SK-N-SH treated with all-trans-retinoic acid at 6 μM for 48 hours (cell line): ENCODE measurements at regions not wholly inside any gene's neighbourhood (a gene's known extent, or its start where the extent isn't known, plus 50 kb on each side); places are given as distances from the start of the nearest gene placed in this dataset.

Experiments used
- ATAC-seq: fragments of 200-7000 bp; cut with Tn5 transposase; 3 replicates; pipeline ENCODE4 v1.9.1; 2020; ENCODE audit warnings: mild to moderate bottlenecking, moderate library complexity
- BACH2 ChIP-seq: fragments of 250-450 bp; sonication (Bioruptor Pico); IDR thresholded peaks from 2 replicates; pipeline ENCODE4 v1.9.0; 2021; ENCODE audit warnings: mild to moderate bottlenecking, borderline replicate concordance
- CSDC2 ChIP-seq: fragments of 250-450 bp; sonication (Bioruptor Pico); IDR thresholded peaks from 2 replicates; pipeline ENCODE4 v1.5.0; 2020; ENCODE audit warnings: mild to moderate bottlenecking, moderate library complexity
- ESRRG ChIP-seq: fragments of 250-450 bp; sonication (Bioruptor Pico); IDR thresholded peaks from 2 replicates; pipeline ENCODE4 v1.6.1; 2021; ENCODE audit warnings: mild to moderate bottlenecking
- GLIS3 ChIP-seq: fragments of 250-450 bp; sonication (Bioruptor Pico); IDR thresholded peaks from 2 replicates; pipeline ENCODE4 v1.5.0; 2020; ENCODE audit warnings: mild to moderate bottlenecking, moderate library complexity
- ISL1 ChIP-seq: fragments of 250-450 bp; sonication (Bioruptor Pico); IDR thresholded peaks from 2 replicates; pipeline ENCODE4 v2.1.2; 2022; ENCODE audit warnings: mild to moderate bottlenecking, moderate library complexity
- OSR1 ChIP-seq: fragments of 250-450 bp; sonication (Bioruptor Pico); IDR thresholded peaks from 2 replicates; pipeline ENCODE4 v1.8.0; 2022; ENCODE audit warnings: moderate library complexity, mild to moderate bottlenecking, inconsistent platforms
- PPARA ChIP-seq: fragments of 250-450 bp; sonication (Bioruptor Pico); IDR thresholded peaks from 2 replicates; pipeline ENCODE4 v1.5.0; 2020; ENCODE audit warnings: mild to moderate bottlenecking, borderline replicate concordance
- RARB ChIP-seq: fragments of 250-450 bp; sonication (Bioruptor Pico); IDR thresholded peaks from 2 replicates; pipeline ENCODE4 v1.8.0; 2021; ENCODE audit warnings: mild to moderate bottlenecking, moderate library complexity
- SNAI2 ChIP-seq: fragments of 250-450 bp; sonication (Bioruptor Pico); IDR thresholded peaks from 2 replicates; pipeline ENCODE4 v1.5.0; 2020; ENCODE audit warnings: mild to moderate bottlenecking, moderate library complexity
- TCF4 ChIP-seq: fragments of 250-450 bp; sonication (Bioruptor Pico); IDR thresholded peaks from 2 replicates; pipeline ENCODE4 v1.8.0; 2021; ENCODE audit warnings: mild to moderate bottlenecking, moderate library complexity, borderline replicate concordance
- TOX ChIP-seq: fragments of 250-450 bp; sonication (Bioruptor Pico); IDR thresholded peaks from 2 replicates; pipeline ENCODE4 v1.8.0; 2021; ENCODE audit warnings: mild to moderate bottlenecking, moderate library complexity, borderline replicate concordance
- ZC3H10 ChIP-seq: fragments of 250-450 bp; sonication (Bioruptor Pico); IDR thresholded peaks from 2 replicates; pipeline ENCODE4 v1.5.1; 2021; ENCODE audit warnings: mild to moderate bottlenecking, moderate library complexity
- ZFP3 ChIP-seq: fragments of 250-450 bp; sonication (Bioruptor Pico); IDR thresholded peaks from 2 replicates; pipeline ENCODE4 v1.5.0; 2020; ENCODE audit warnings: mild to moderate bottlenecking, moderate library complexity
- ZFP30 ChIP-seq: fragments of 450-650 bp; formaldehyde crosslinking; IDR thresholded peaks from 2 replicates; pipeline ENCODE4 v1.5.0; 2022; ENCODE audit warnings: mild to moderate bottlenecking, moderate library complexity
- ZNF565 ChIP-seq: fragments of 450-650 bp; formaldehyde crosslinking; conservative IDR thresholded peaks from 2 replicates; pipeline ENCODE4 v1.5.0; 2020; ENCODE audit warnings: low read depth, mild to moderate bottlenecking, moderate library complexity
- ZNF70 ChIP-seq: fragments of 450-650 bp; formaldehyde crosslinking; IDR thresholded peaks from 2 replicates; pipeline ENCODE4 v1.5.0; 2020; ENCODE audit warnings: mild to moderate bottlenecking, moderate library complexity
- ZNF8 ChIP-seq: fragments of 450-650 bp; formaldehyde crosslinking; IDR thresholded peaks from 2 replicates; pipeline ENCODE4 v1.5.0; 2020; ENCODE audit warnings: mild to moderate bottlenecking, moderate library complexity
- TF ChIP-seq, protein P1 (sequence below): fragments of 250-450 bp; sonication (Bioruptor Pico); IDR thresholded peaks from 2 replicates; pipeline ENCODE4 v1.8.0; 2021; ENCODE audit warnings: low read depth, mild to moderate bottlenecking, moderate library complexity, borderline replicate concordance
- TF ChIP-seq, protein P2 (sequence below): fragments of 250-450 bp; sonication (Bioruptor Pico); IDR thresholded peaks from 2 replicates; pipeline ENCODE4 v1.5.1; 2021; ENCODE audit warnings: mild to moderate bottlenecking, moderate library complexity
- TF ChIP-seq, protein P3 (sequence below): fragments of 250-450 bp; sonication (Bioruptor Pico); IDR thresholded peaks from 2 replicates; pipeline ENCODE4 v1.8.0; 2020; ENCODE audit warnings: mild to moderate bottlenecking, moderate library complexity, borderline replicate concordance
- TF ChIP-seq, protein P4 (sequence below): fragments of 250-450 bp; sonication (Bioruptor Pico); IDR thresholded peaks from 2 replicates; pipeline ENCODE4 v1.5.0; 2020; ENCODE audit warnings: mild to moderate bottlenecking, moderate library complexity
- TF ChIP-seq, protein P5 (sequence below): fragments of 250-450 bp; sonication (Bioruptor Pico); IDR thresholded peaks from 2 replicates; pipeline ENCODE4 v1.5.1; 2020; ENCODE audit warnings: low read depth, mild to moderate bottlenecking, moderate library complexity

DNA sequence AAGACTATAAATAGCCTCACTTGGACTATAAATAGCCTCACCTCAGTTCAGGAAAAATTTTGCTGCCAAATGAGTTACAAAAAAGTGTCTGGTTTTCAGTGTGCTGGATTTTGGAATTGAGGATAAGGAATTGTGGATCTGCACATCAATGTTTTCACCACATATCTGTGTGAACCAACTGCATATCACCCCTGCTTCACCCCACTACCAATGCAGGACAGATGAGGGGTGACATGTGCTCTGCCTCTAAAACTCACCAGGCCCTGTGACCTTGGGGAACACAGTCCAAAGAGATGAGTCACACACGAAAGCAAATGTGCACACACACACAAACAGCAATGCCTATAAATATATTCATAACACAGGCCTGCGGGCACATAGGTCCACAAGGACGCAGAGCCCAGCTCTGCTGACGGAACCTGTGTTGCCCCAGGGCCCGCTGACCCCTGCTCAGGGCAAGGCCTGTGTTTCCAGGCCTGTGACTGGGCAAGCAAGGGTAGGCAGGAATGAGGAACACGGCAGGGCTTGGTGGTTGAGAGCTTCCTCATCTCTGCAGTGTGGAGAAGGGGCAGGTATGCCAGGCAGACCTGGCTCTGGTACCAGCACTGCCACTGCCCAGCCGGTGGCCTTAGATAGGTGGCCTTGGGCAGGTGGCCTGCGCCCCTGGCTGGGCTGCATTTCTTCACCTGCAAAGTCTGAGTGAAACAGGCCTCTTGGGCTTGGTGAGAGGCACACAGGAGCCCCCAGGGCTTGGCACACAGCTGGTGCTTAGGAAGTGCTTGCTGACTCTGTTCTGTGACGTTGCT is 82.4 kb downstream of the ARL6IP4 start:
- TF ChIP-seq ISL1 (CRISPR knock-in tag): no peak
- no peak for TF ChIP-seq ZNF565 (CRISPR knock-in tag)
- TF ChIP-seq ZFP30 (CRISPR knock-in tag): no peak
- no peak for TF ChIP-seq ZNF70 (CRISPR knock-in tag)
- TF ChIP-seq RARB (CRISPR knock-in tag): no peak
- TF ChIP-seq, protein P1, sequence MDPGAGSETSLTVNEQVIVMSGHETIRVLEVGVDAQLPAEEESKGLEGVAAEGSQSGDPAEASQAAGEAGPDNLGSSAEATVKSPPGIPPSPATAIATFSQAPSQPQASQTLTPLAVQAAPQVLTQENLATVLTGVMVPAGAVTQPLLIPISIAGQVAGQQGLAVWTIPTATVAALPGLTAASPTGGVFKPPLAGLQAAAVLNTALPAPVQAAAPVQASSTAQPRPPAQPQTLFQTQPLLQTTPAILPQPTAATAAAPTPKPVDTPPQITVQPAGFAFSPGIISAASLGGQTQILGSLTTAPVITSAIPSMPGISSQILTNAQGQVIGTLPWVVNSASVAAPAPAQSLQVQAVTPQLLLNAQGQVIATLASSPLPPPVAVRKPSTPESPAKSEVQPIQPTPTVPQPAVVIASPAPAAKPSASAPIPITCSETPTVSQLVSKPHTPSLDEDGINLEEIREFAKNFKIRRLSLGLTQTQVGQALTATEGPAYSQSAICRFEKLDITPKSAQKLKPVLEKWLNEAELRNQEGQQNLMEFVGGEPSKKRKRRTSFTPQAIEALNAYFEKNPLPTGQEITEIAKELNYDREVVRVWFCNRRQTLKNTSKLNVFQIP (CRISPR knock-in tag): no peak
- no peak for TF ChIP-seq CSDC2
- no peak for TF ChIP-seq GLIS3 (CRISPR knock-in tag)
- TF ChIP-seq ZC3H10 (CRISPR knock-in tag): no peak
- TF ChIP-seq, protein P2, sequence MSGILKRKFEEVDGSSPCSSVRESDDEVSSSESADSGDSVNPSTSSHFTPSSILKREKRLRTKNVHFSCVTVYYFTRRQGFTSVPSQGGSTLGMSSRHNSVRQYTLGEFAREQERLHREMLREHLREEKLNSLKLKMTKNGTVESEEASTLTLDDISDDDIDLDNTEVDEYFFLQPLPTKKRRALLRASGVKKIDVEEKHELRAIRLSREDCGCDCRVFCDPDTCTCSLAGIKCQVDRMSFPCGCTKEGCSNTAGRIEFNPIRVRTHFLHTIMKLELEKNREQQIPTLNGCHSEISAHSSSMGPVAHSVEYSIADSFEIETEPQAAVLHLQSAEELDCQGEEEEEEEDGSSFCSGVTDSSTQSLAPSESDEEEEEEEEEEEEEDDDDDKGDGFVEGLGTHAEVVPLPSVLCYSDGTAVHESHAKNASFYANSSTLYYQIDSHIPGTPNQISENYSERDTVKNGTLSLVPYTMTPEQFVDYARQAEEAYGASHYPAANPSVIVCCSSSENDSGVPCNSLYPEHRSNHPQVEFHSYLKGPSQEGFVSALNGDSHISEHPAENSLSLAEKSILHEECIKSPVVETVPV (CRISPR knock-in tag): no peak
- TF ChIP-seq, protein P3, sequence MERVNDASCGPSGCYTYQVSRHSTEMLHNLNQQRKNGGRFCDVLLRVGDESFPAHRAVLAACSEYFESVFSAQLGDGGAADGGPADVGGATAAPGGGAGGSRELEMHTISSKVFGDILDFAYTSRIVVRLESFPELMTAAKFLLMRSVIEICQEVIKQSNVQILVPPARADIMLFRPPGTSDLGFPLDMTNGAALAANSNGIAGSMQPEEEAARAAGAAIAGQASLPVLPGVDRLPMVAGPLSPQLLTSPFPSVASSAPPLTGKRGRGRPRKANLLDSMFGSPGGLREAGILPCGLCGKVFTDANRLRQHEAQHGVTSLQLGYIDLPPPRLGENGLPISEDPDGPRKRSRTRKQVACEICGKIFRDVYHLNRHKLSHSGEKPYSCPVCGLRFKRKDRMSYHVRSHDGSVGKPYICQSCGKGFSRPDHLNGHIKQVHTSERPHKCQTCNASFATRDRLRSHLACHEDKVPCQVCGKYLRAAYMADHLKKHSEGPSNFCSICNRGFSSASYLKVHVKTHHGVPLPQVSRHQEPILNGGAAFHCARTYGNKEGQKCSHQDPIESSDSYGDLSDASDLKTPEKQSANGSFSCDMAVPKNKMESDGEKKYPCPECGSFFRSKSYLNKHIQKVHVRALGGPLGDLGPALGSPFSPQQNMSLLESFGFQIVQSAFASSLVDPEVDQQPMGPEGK (CRISPR knock-in tag): no peak
- TF ChIP-seq PPARA (CRISPR knock-in tag): no peak
- TF ChIP-seq, protein P4, sequence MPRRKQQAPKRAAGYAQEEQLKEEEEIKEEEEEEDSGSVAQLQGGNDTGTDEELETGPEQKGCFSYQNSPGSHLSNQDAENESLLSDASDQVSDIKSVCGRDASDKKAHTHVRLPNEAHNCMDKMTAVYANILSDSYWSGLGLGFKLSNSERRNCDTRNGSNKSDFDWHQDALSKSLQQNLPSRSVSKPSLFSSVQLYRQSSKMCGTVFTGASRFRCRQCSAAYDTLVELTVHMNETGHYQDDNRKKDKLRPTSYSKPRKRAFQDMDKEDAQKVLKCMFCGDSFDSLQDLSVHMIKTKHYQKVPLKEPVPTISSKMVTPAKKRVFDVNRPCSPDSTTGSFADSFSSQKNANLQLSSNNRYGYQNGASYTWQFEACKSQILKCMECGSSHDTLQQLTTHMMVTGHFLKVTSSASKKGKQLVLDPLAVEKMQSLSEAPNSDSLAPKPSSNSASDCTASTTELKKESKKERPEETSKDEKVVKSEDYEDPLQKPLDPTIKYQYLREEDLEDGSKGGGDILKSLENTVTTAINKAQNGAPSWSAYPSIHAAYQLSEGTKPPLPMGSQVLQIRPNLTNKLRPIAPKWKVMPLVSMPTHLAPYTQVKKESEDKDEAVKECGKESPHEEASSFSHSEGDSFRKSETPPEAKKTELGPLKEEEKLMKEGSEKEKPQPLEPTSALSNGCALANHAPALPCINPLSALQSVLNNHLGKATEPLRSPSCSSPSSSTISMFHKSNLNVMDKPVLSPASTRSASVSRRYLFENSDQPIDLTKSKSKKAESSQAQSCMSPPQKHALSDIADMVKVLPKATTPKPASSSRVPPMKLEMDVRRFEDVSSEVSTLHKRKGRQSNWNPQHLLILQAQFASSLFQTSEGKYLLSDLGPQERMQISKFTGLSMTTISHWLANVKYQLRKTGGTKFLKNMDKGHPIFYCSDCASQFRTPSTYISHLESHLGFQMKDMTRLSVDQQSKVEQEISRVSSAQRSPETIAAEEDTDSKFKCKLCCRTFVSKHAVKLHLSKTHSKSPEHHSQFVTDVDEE: no peak
- no peak for TF ChIP-seq SNAI2
- TF ChIP-seq, protein P5, sequence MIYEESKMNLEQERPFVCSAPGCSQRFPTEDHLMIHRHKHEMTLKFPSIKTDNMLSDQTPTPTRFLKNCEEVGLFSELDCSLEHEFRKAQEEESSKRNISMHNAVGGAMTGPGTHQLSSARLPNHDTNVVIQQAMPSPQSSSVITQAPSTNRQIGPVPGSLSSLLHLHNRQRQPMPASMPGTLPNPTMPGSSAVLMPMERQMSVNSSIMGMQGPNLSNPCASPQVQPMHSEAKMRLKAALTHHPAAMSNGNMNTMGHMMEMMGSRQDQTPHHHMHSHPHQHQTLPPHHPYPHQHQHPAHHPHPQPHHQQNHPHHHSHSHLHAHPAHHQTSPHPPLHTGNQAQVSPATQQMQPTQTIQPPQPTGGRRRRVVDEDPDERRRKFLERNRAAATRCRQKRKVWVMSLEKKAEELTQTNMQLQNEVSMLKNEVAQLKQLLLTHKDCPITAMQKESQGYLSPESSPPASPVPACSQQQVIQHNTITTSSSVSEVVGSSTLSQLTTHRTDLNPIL (CRISPR knock-in tag): no peak
- TF ChIP-seq TCF4 (CRISPR knock-in tag): no peak
- TF ChIP-seq TOX (CRISPR knock-in tag): no peak
- TF ChIP-seq ZFP3 (CRISPR knock-in tag): no peak
- no peak for TF ChIP-seq OSR1 (CRISPR knock-in tag)
- no peak for TF ChIP-seq ZNF8 (CRISPR knock-in tag)
- ATAC-seq: peak; percentile 87

DNA sequence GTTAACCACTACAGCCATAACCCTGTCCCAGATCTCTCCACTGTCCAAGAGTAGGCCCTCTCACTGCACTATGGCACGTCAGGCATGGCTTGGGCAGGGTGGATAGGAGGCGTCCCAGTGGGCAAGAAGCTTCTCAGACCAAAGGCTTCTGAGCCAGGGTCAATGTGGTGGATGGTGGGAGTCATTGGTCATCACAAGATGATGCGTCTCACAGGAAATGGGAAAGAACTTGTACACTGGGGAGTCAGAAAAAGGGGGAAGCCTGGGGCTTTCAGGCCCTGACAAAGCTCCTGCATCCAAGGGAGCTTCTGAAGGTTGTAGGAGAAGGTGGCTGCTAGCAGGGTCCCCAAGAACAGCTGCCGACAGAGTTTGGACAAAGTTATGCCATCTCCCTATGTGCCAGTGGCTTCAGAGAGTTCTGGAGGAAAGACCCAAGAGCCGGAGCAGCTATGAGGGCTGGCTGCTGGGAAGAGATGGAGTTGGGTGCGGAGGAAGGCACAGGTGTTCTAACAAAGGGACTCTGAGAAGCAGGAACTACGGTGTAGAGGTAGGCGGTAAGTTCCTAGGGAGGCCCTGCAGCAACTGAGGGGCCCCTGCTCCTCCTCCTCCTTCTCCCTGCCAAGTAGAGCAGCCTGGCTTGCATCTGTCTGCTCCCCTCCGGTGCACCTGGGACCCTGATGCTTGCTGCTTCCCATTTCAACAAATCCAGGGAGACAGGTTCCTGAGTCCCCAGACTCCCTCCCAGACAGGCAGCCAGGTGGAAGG is 81.1 kb downstream of the ARL6IP4 start:
- TF ChIP-seq RARB (CRISPR knock-in tag) (no peak), ZC3H10 (CRISPR knock-in tag) (no peak), ESRRG (no peak), BACH2 (CRISPR knock-in tag) (no peak), ZNF565 (CRISPR knock-in tag) (no peak), ZFP3 (CRISPR knock-in tag) (no peak), SNAI2 (no peak)
- TF ChIP-seq, protein P2 (CRISPR knock-in tag): no peak
- ATAC-seq: no peak
